ENCODE measurements at regions not wholly inside any gene's neighbourhood (a gene's known extent, or its start where the extent isn't known, plus 50 kb on each side); places are given as distances from the start of the nearest gene placed in this dataset.
A peak's percentile ranks its signal among the peaks of the same experiment; 100 is the strongest.

DNA sequence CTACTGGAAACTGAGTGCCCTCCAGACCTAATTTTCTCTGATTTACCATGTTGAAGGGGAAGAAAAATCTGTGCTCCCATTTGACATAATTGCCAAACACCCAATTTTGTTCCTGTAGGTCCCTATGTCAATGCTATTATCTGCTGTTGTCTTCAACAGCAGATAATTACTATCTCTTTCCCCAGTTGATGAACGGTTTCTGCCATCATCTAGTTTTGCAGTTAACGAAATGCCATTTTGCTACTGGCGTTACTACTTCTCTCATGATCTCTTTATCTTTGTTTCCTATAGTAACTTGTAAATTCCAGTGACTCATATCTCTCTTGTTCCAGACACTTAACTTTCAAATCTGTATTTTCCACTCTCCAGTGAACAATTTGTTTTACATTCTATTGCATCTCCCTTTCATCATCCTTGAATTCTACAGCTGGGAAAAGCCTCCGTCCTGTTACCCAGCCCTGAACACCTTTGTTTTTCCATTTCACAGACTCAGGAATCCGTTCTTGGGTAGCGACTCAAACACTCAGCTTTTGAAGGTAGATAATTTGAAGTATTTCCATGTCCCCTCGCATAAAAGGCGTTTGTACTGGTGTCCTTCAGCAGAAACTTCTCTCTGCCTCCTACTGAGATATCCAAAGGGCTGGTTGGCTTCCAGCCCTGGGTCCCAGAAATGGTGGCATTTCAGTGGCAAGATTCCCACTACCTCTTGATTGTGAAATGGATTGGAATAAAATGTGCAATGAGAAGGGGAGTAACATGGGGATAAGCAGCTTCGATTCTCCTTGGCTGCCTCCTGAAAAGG is 111.7 kb downstream of the FOXB1 start:
- no TSS peak for BruUV-seq (replicated peaks)
- intact Hi-C loops (cut with micrococcal nuclease): no loop called here
- no peak for DNase-seq (ENCODE audit: extremely low read depth in 1 of 4, low spot score in 3 of 4)
- TF ChIP-seq TRIM24 (IDR thresholded peaks at IDR 0.05) (peak in 1 of 2 experiments; percentile 50; a peak in 1 of 4 replicates), TAL1 (IDR thresholded peaks at IDR 0.05) (peak; percentile 58), ZNF274 (IDR thresholded peaks at IDR 0.05; ENCODE audit: borderline replicate concordance, low read depth, low read length) (no peak), HMGN3 (IDR thresholded peaks at IDR 0.05; ENCODE audit: borderline replicate concordance, extremely low read depth, insufficient read length, low read depth, low read length) (no peak), FOXJ2 (tag; IDR thresholded peaks at IDR 0.05) (0 out of 2 replicates have a peak, but pooled peaks have one; percentile 26), MECOM (CRISPR knock-in tag; IDR thresholded peaks at IDR 0.05) (no peak), ATF3 (IDR thresholded peaks at IDR 0.05) (peak; percentile 51; the same call in 1 of the 2 replicates), ATF3 (CRISPR knock-in tag; conservative IDR thresholded peaks at IDR 0.05) (no peak), ARID1B (IDR thresholded peaks at IDR 0.05) (peak; percentile 28; the same call in 1 of the 2 replicates), GTF2B (IDR thresholded peaks at IDR 0.05; ENCODE audit: extremely low read depth, insufficient read length) (no peak), RFX1 (IDR thresholded peaks at IDR 0.05) (peak; percentile 23; the same call in 1 of the 2 replicates), TFE3 (CRISPR knock-in tag; IDR thresholded peaks at IDR 0.05) (no peak), POLR2B (IDR thresholded peaks at IDR 0.05; ENCODE audit: low read depth, partially characterized antibody) (no peak), FOSL1 (tag; conservative IDR thresholded peaks at IDR 0.05) (peak; percentile 81), TEAD1 (CRISPR knock-in tag; IDR thresholded peaks at IDR 0.05) (peak in 1 of 2 experiments; percentile 76; a peak in 1 of 4 replicates), SNRNP70 (optimal IDR thresholded peaks at IDR 0.05; ENCODE audit: low read depth, low read length) (no peak), TEAD4 (IDR thresholded peaks at IDR 0.05; ENCODE audit: low read length) (peak; percentile 43; the same call in 1 of the 2 replicates), TEAD4 (CRISPR knock-in tag; IDR thresholded peaks at IDR 0.05; ENCODE audit: borderline replicate concordance) (no peak)
- TF ChIP-seq, protein P1, sequence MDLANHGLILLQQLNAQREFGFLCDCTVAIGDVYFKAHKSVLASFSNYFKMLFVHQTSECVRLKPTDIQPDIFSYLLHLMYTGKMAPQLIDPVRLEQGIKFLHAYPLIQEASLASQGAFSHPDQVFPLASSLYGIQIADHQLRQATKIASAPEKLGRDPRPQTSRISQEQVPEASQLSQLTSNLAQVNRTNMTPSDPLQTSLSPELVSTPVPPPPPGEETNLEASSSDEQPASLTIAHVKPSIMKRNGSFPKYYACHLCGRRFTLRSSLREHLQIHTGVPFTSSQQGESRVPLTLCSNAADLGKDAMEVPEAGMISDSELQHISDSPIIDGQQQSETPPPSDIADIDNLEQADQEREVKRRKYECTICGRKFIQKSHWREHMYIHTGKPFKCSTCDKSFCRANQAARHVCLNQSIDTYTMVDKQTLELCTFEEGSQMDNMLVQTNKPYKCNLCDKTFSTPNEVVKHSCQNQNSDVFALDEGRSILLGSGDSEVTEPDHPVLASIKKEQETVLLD (IDR thresholded peaks at IDR 0.05): no peak

More for the DNA sequence above, 111.7 kb downstream of the FOXB1 start:
- Histone ChIP-seq H2AFZ (ENCODE audit: low read depth, low read length) (no peak overlapping the region), H3K36me3 (ENCODE audit: control insufficient read depth, insufficient read depth, low read length) (no peaks in the 10 kb centered on the region), H3K4me2 (ENCODE audit: insufficient read depth, low read length) (no peak overlapping the region), H3K27ac (ENCODE audit: extremely low read depth, low read depth, low read length) (no peak overlapping the region), H3K9me3 (replicated peaks; ENCODE audit: control insufficient read depth, insufficient read depth, low read depth, low read length) (no peaks in the 10 kb centered on the region), H3K9ac (ENCODE audit: insufficient read depth in 1 of 2, low read depth in 2 of 2, low read length in 2 of 2) (no peak overlapping the region), H3K27me3 (ENCODE audit: control insufficient read depth in 2 of 2, insufficient read depth in 2 of 2, low read length in 2 of 2) (no peaks in the 10 kb centered on the region; a peak in 1 of 5 replicates), H3K79me2 (ENCODE audit: control insufficient read depth, insufficient read depth, low read length) (no peaks in the 10 kb centered on the region), H4K20me1 (replicated peaks; ENCODE audit: control insufficient read depth, insufficient read depth, low read length) (no peaks in the 10 kb centered on the region), H3K4me3 (no peak overlapping the region), H3K4me1 (replicated peaks in 1 of 2; ENCODE audit: control insufficient read depth in 2 of 2, insufficient read depth in 2 of 2, low read length in 2 of 2) (no peaks in the 10 kb centered on the region), H3K9me1 (ENCODE audit: control insufficient read depth, insufficient read depth, low read length) (no peaks in the 10 kb centered on the region)
- WGBS (ENCODE audit: insufficient coverage, low coverage, missing lambda C conversion rate): 1% methylated on average over 9 of the region's 9 CpGs
- ATAC-seq (no peak), FAIRE-seq (no peak)
- ChIA-PET CTCF (ENCODE audit: low intra/inter-chr PET ratio) (no interaction called here), POLR2A (interaction anchor here (0.6 kb wide), 3 partner anchors 10 to 791 kb away, joined by 3 to 4 read pairs (median 3); no protein-coding TSS in a partner anchor)
- in situ Hi-C loops (cut with MboI): no loop called here

Measured in K562 (cell line).